GF-D8 (cell line): ENCODE measurements at regions not wholly inside any gene's neighbourhood (a gene's known extent, or its start where the extent isn't known, plus 50 kb on each side); places are given as distances from the start of the nearest gene placed in this dataset.
A peak's percentile ranks its signal among the peaks of the same experiment; 100 is the strongest.
"Not testable (repeated sequence)": the region's sequence is repeated elsewhere in the genome, so short reads cannot be mapped to it uniquely, and the experiment has no call there.

ENCODE experiments used
- DNase-seq: peaks from one replicate; lab custom pipeline; 2025; lab: John Stamatoyannopoulos, UW

GRCh38 chr2:195570329-195570728 lies 86.7 kb upstream of the SLC39A10 start:
- no peak for DNase-seq

GRCh38 chr2:195569255-195569654 lies 87.8 kb upstream of the SLC39A10 start:
- DNase-seq, result no peak

DNA sequence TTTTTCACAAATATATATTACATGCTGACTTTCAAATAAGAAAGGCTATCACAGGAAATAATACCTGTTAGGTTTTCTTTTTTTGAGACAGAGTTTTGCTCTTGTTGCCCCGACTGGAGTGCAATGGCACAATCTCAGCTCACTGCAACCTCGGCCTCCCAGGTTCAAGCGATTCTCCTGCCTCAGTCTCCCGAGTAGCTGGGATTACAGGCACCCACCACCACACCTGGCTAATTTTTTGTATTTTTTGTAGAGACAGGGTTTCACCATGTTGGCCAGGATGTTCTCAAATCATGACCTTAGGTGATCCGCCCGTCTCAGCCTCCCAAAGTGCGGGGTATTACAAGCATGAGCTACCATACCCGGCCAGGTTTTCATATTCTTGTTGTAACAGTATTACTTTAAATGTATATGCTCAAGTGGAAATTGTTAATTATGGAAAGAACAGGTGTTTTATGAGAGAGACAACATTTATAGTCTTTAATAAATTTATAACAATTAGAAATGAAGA lies 92.3 kb upstream of the SLC39A10 start:
- not testable (repeated sequence) for DNase-seq

GRCh38 chr2:195563857-195564512 lies 93.0 kb upstream of the SLC39A10 start:
- no peak for DNase-seq

DNA sequence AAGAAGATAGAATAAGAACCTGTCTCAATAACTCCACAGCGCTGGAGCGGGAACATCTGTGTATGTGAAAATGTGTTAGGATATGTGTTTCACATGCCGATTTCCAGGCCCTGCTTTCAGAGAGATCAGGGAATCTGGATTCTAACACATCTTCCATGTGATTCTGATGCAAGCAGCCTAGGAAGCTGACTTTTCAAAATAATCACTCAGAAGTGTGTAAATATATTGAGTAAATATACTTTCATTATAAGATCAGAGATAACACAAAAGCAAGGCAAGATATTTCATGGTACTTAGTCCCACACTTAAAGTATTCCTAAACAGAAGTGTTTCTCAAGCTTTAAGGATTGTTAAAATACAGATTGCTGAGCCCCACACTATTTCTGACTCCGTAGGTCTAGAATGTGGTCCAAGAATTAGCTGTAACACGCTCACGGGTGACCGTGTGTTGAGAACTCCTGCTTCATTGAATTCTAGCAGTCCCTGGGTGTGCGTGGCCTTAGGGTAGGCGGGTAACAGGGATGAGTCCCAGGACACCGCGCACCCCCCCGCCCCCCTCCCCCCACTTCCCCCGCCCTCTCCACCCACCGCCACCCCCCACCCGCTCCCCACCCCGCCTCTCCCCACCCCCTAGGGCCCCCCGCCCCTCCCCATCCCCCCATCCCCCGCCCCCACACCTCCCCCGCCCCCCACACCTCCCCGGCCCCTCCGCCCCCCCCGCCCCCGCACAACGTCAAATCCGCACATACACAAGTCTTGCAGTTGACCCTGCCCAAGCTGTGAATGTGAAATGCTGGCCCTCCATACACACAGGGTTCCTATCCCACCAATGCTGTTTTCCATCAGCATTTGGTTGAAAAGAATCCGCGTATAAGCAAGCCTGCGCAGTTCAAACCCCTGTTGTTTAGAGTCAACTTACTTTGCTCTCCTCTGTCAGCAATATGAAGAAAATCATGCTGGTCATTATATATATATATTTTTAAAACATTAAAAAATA lies 94.2 kb upstream of the SLC39A10 start:
- DNase-seq, result no peak

DNA sequence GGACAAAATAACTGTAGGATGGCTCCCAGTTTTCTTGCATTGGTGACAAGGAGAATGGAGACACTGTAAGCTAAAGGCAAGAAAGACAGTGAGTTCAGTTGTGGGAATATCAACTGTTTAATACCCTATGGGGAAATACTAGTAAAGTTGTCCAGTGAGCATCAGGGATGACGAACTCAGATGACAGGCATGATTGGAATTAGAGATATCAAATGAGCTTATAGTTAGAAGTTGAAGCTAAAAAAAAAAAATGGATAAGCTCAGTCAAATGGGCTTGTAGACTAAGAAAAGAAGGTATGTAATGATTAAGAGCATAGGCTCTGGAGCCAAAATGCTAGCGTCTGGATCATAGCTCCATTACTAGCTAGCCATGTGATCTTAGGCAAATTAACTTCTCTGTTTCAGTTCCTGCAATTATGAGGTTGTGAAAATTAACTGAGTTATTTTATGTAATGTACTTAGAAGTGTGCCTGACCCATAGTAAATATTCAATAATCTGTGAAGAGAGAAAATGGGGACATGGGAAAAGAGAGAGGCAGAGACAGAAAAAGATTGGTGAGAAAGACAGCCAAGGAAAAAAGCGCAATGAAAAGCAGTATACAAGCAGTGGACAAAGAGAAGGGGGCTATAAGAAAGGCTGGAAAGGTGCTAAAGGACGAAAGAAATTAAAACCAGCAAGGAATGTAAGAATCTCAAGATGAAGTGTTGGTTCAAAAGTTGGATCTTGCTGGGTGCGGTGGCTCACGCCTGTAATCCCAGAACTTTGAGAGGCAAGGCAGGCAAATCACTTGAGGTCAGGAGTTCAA lies 95.7 kb upstream of the SLC39A10 start:
- no peak for DNase-seq

DNA sequence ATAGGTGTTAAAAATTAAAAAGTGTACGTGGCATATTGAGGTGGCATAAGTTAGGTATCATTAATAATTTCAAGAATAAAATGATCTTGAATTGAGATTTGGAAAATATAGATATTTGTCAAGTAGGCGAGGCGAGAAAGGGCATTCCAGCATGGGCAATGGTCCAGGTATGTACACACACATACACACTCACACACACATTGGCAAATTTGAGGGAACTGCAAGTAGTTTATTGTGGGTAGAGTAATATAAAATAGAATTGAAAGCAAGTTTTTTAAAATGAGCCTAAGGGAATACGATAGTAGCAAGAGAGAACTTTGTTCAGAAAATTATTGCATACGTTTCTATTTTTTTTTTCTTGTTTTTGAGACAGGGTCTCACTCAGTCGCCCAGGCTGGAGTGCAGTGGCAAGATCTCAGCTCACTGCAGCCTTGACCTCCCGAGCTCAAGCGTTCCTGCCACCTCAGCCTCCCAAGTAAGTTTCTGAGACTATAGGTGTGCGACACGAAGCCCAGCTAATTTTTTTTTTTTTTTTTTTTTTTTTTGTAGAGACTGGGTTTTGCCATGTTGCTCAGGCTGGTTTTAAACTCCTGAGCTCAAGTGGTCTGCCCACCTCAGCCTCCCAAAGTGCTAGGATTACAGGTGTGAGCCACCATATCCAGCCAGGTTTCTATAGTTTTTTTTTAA lies 96.7 kb upstream of the SLC39A10 start:
- DNase-seq, result no peak

GRCh38 chr2:195559431-195559914 lies 97.6 kb upstream of the SLC39A10 start:
- DNase-seq, result peak; percentile 98

DNA sequence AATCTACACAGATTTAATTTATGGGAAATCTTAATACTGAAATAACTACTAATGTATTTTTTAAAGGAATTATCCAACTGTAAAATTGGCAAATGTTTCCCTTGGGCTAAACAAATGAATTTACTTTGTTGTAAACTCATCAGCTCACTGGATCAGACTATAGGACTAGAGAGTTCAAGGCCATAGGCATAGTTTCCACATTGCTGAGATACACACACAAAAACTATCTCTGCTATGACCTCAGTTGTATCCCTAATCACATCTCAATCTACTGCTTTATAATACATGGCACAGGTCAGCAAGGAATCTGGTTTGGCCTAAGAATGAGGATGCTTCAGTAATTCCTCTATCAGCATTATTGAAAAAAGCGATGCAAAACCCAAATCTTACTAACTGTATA lies 101.1 kb upstream of the SLC39A10 start:
- no peak for DNase-seq

DNA sequence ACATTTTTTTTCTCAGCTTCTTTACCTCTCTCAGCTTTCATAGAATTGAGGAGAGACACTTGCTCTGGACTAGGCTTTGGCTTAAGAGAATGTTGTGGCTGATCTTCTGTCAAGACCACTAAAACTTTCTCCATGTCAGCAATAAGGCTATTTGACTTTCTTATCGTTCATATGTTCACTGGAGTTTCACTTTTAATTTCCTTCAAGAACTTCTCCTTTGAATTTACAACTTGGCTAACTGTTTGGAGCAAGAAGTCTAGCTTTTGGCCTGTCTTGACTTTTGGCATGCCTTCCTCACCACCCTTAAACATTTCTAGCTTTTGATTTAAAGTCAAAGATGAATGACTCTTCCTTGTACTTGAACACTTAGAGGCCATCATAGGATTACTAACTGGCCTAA lies 104.4 kb upstream of the SLC39A10 start:
- DNase-seq, result no peak

DNA sequence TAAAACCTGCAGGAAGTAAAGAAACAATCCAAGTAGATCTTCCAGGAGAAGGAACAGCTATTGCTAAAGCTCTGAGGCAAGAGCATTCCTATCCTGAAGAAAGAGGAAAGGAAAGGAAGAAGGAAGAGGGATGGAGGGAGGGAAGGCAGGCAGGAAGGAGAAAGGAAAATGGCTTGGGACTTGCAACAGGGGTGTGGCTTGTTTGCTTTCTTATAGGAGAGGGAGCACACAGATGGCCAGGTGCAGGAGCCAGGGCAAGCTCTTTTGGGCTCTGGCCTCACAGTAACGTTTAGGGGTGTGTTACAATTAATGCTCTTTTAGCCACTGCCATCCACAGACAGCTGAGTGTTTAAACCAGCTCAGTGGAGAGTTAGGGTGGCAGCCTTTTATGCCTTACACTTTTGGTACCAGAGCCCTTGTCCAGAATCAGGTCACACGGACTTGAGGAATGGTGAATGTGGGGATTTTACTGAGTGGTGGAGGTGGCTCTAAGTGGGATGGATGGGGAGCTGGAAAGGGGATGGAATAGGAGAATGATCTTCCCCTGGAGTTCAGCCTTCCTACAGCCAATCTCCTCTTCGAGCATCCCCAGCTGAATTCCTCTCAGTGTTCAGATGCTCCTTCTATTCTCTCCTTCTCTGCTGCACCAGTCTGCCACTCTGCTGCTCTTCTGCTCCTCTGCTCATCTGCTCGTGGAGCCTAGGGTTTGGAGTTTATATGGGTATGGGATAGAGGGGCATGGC lies 108.7 kb upstream of the SLC39A10 start:
- no peak for DNase-seq

DNA sequence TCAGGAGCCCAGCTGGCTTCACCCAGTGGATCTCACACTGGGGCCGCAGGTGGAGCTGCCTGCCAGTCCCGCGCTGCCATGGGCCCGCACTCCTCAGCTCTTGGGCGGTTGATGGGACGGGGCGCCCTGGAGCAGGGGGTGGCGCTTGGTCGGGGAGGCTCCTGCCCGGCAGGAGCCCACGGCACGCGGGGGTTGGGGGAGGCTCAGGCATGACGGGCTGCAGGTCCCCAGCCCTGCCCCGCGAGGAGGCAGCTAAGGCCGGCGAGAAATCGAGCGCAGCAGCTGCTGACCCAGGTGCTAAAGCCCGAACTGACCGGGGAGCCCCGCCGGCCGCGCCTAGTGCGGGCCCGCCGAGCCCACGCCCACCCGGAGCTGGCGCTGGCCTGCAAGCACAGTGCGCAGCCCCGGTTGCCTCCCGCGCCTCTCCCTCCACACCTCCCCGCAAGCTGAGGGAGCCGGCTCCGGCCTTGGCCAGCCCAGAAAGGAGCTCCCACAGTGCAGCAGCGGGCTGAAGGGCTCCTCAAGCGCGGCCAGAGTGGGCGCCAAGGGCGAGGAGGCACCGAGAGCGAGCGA lies 109.7 kb upstream of the SLC39A10 start:
- not testable (repeated sequence) for DNase-seq

DNA sequence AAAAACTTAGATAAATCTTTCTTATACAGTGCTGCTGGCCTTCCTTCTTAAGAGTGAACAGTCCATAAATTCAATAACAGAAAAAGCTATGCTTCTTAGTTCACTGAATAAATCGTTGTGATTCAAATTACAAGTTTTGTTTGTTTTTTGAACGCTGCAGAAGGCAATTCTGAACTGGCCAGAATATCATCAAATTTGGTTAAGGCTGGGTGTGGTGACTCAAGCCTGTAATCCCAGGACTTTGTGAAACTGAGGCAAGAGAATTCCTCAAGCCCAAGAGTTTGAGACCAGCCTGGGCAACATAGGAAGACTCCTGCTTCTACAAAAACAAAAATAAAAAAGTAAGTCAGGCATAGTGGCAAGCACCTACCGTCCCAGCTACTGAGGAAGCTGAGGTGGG lies 111.2 kb upstream of the SLC39A10 start:
- DNase-seq, result no peak

DNA sequence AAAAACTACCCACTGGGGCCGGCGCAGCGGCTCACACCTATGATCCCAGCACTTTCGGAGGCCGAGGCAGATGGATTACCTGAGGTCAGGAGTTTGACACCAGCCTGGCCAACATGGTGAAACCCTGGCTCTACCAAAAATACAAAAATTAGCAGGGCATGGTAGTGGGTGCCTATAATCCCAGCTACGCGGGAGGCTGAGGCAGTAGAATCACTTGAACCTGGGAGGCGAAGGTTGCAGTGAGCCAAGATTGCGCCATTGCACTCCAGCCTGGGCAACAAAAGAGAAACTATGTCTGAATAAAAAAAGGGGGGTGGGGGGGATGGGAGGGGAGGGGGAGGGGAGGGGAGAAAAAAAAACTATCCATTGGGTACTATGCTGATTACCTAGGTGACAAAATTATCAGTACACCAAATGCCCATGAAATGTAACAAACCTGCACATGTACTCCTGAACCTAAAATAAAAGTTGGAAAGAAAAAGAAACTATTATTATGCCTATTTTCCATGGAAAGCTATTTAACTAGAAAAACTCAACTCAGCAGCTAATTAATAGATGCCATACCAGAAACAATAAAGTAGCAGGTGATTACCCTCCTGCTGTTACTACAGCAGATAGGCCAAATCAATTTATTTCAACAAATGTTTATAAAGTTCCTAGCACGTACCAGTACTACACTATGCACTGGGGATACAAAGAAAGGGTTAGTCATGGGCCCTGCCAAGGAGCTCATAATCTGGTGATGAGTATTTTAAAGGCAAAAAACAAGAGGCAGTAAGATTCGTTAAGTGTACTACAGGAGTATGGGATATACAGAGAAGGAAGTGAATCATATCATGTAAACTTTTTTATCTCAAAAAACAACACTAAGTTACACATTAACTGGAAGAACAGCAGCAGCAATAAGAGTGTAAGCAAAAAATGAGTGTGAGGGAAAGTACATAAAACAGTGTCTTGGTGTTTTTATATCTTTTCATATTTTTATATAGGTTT lies 112.8 kb upstream of the SLC39A10 start:
- DNase-seq, result no peak

DNA sequence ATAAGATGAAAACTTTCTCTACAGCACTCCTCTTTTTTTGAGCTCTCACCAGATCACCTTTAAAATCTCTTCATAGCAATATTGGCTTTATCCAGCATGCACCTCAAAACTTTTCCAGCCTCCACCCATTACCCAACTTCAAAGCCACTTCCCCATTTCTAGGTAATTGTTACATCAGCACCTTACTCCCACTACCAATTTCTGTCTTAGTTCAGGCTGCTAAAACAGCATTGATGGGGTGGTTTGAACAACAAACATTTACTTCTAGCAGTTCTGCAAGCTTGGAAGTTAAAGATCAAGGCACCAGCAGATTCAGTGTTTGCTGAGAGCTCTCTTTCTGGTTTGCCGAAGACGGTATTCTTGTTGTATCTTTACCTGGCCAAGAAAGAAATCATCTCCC lies 114.0 kb upstream of the SLC39A10 start:
- peak; percentile 83 for DNase-seq

DNA sequence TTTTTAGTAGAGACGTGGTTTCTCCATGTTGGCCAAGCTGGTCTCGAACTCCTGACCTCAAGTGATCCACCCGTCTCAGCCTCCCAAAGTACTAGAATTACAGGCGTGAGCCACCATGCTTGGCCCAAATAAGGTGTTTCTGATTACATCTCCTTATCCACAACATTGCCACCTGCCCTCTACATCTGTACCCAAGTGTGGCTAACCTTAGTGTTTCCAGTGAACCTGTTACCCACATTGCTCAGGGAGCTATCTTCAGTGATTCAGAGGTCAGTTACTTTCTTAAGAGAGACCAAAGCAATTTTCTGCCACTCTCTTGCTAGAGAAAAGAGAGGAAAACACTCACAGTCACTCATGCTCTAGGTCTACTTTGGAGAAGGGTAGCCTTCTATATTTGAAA lies 115.0 kb upstream of the SLC39A10 start:
- DNase-seq, result no peak

DNA sequence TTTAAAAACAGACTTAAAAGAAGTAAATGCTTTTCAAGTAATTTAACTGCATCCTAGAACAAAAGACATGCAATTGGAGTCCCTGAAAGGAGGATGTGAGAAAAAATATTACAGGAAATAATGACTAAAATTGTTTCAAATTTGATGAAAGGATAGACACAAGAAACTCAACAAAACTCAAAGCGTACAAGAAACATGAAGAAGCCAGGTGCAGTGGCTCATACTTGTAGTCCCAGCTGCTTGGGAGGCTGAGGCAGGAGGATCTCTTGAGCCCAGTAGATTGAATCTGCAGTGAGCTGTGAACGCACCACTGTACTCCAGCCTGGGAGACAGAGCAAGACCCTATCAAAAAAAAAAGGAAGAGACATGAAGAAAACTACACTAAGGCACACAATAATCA lies 118.1 kb upstream of the SLC39A10 start:
- no peak for DNase-seq

DNA sequence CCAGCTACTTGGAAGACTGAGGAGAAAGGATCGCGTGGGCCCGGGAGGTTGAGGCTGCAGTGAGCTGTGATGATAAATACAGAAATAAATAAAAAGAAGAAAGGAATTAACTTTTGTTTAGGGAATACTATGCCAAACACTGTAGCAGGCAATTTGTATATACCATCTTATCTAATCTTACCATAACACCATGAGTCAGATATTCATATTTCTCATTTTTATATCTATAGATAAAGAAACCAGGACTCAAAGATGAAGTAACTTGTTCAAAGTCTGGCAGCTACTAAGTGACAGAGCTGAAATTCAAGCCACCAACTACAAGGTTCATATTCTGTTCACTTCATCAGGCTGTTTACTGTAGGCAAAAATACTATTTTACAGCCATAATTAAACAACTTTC lies 119.2 kb upstream of the SLC39A10 start:
- no peak for DNase-seq

- DNase-seq, result no peak
Observed at GRCh38 chr2:195536906-195537305, 120.1 kb upstream of the SLC39A10 start.
